ENCODE measurements at regions not wholly inside any gene's neighbourhood (a gene's known extent, or its start where the extent isn't known, plus 50 kb on each side); places are given as distances from the start of the nearest gene placed in this dataset.

GRCh38 chr9:22855980-22856379 is 409.4 kb downstream of the DMRTA1 start:
- no peak for TF ChIP-seq CTCF (IDR thresholded peaks at IDR 0.05; ENCODE audit: insufficient read depth, low read depth, low read length, missing control alignments)
- no peak overlapping the region for H3K4me3 ChIP-seq (ENCODE audit: low read length)
- DNase-seq (ENCODE audit: low read depth) = no peak

- no peak for TF ChIP-seq CTCF (IDR thresholded peaks at IDR 0.05; ENCODE audit: insufficient read depth, low read depth, low read length, missing control alignments)
- DNase-seq (ENCODE audit: low read depth) = no peak
These were observed 410.7 kb downstream of the DMRTA1 start for GRCh38 chr9:22857316-22857715.

DNA sequence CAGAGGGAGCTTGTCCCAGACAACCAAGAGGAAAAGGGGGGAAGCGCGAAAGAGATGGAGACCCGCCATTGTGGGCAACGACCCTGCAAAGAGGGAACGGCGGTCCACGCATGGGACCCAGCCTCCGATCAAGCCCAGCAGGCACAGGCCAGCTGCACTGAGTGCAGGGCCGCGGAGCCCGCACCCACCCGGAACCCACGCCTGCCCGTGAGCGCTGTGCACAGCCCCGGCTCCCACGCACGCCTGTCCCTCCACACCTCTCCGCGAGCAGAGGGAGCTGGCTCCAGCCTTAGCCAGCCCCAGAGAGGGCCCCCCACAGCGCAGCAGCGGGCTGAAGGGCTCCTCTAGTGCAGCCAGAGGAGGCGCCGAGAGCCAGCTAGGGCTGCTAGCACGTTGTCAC is 416.5 kb downstream of the DMRTA1 start:
- no peak for DNase-seq (ENCODE audit: low read depth)
- H3K4me3 ChIP-seq (ENCODE audit: low read length) = no peak overlapping the region
- TF ChIP-seq CTCF (IDR thresholded peaks at IDR 0.05; ENCODE audit: insufficient read depth, low read depth, low read length, missing control alignments) = no peak

More at GRCh38 chr9:22857316-22857715, 410.7 kb downstream of the DMRTA1 start:
- H3K4me3 ChIP-seq (ENCODE audit: low read length) = no peak overlapping the region

DNA sequence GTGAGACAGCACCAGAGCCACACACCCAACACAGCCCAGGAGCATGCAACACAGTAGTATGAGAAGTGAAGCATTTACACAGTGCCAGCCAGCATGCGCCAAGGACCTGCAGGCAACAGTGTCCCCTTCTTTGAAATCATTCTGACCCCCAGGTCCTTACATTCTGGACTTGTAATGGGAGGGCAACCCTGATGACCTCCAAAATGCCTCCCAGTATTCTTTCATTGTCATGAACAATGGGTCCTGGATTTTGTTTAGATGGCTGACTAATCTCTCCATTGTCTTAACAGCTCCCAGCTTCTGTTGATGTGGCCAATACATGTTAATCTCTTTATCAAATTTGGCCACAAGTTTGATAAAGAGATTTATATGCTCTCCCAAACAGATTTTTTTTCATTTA is 417.1 kb downstream of the DMRTA1 start:
- no peak for TF ChIP-seq CTCF (IDR thresholded peaks at IDR 0.05; ENCODE audit: insufficient read depth, low read depth, low read length, missing control alignments)
- no peak for DNase-seq (ENCODE audit: low read depth)

DNA sequence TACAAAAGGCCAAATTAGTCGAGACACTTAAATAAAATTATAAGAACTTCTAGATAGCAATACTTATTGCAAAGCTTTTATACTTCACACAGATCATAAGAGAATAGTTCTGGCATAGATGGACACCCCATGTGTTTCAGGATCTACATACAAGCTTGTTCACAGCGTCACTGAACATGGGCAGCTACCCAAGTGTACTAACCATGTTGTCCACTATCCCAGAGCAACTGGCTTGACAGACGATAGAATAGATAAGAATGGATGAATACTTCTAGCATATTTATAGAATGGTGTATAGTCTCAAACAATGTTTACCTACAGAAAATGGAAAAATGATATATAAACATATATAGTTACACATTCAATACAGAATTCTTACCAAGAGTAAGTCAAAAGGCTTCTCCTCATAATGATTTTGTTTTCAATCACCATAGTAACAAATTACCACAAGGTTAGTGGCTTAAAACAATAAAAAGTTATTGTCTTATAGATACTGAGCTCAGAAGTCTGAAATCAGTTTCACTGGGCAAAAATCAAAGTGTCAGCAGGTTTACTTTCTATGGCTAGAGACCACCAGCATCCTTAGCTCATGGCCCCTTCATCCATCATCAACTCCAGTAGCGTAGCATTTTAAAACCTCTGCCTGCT is 446.7 kb downstream of the DMRTA1 start:
- no peak for TF ChIP-seq CTCF (IDR thresholded peaks at IDR 0.05; ENCODE audit: insufficient read depth, low read depth, low read length, missing control alignments)

More for the DNA sequence above, 417.1 kb downstream of the DMRTA1 start:
- H3K4me3 ChIP-seq (ENCODE audit: low read length) = no peak overlapping the region

GRCh38 chr9:22898591-22898990 is 452.0 kb downstream of the DMRTA1 start:
- no peak for DNase-seq (ENCODE audit: low read depth)
- TF ChIP-seq CTCF (IDR thresholded peaks at IDR 0.05; ENCODE audit: insufficient read depth, low read depth, low read length, missing control alignments) = no peak
- no peak overlapping the region for H3K4me3 ChIP-seq (ENCODE audit: low read length)

More for the DNA sequence above, 446.7 kb downstream of the DMRTA1 start:
- no peak for DNase-seq (ENCODE audit: low read depth)
- H3K4me3 ChIP-seq (ENCODE audit: low read length) = no peak overlapping the region

- DNase-seq (ENCODE audit: low read depth) = no peak
- no peak overlapping the region for H3K4me3 ChIP-seq (ENCODE audit: low read length)
- no peak for TF ChIP-seq CTCF (IDR thresholded peaks at IDR 0.05; ENCODE audit: insufficient read depth, low read depth, low read length, missing control alignments)
These were observed 465.0 kb downstream of the DMRTA1 start for GRCh38 chr9:22911632-22912031.
